WTC11 (cell line): ENCODE measurements at regions not wholly inside any gene's neighbourhood (a gene's known extent, or its start where the extent isn't known, plus 50 kb on each side); places are given as distances from the start of the nearest gene placed in this dataset.

ENCODE experiments used
- ATAC-seq: fragments of 200-7000 bp; cut with Tn5 transposase; 2 replicates; pipeline ENCODE4 v1.10.0; 2021; ENCODE audit warnings: mild to moderate bottlenecking, moderate library complexity
- CTCF ChIA-PET: fragments of 300-600 bp; sonication (Branson Sonifier 250); formaldehyde crosslinking; loops from one replicate; lab custom pipeline; 2021; ENCODE audit warnings: antibody characterized with exemption; lab: Charles Lee
- POLR2A ChIA-PET: fragments of 350-600 bp; sonication (Branson Sonifier 250); formaldehyde crosslinking; loops from one replicate; lab custom pipeline; 2021; ENCODE audit warnings: antibody characterized with exemption; lab: Charles Lee
- DNase-seq: peaks from one replicate; pipeline ENCODE4 v3.0.0; 2021; ENCODE audit warnings: low spot score
- H3K27ac Mint-ChIP-seq: 2 replicates; pipeline ENCODE4 v1.8.0; 2021; ENCODE audit warnings: mixed read lengths
- H3K27me3 Mint-ChIP-seq: 2 replicates; pipeline ENCODE4 v1.8.0; 2021; ENCODE audit warnings: low read depth, mild to moderate bottlenecking, moderate library complexity, mixed read lengths
- H3K36me3 Mint-ChIP-seq: 2 replicates; pipeline ENCODE4 v1.8.0; 2021; ENCODE audit warnings: mixed read lengths
- H3K4me1 Mint-ChIP-seq: 2 replicates; pipeline ENCODE4 v1.8.0; 2022; ENCODE audit warnings: mixed read lengths
- H3K4me3 Mint-ChIP-seq: 2 replicates; pipeline ENCODE4 v1.8.0; 2021; ENCODE audit warnings: mild to moderate bottlenecking, moderate library complexity, mixed read lengths
- H3K9me3 Mint-ChIP-seq: 2 replicates; pipeline ENCODE4 v1.8.0; 2021; ENCODE audit warnings: mixed read lengths
- CREB1 ChIP-seq: sonication (generic); formaldehyde crosslinking; IDR thresholded peaks from 2 replicates; pipeline ENCODE4 v1.8.0; 2023; ENCODE audit warnings: mild to moderate bottlenecking, missing genetic modification reagents
- ETV6 ChIP-seq: sonication (generic); formaldehyde crosslinking; IDR thresholded peaks from 2 replicates; pipeline ENCODE4 v1.8.1; 2022; ENCODE audit warnings: mild to moderate bottlenecking, missing genetic modification reagents
- GTF2I ChIP-seq: fragments of 250-450 bp; sonication (Bioruptor Pico); conservative IDR thresholded peaks from 2 replicates; pipeline ENCODE4 v1.4.0; 2021; ENCODE audit warnings: mild to moderate bottlenecking
- IRF2 ChIP-seq: sonication (generic); formaldehyde crosslinking; IDR thresholded peaks from 2 replicates; pipeline ENCODE4 v1.8.0; 2022; ENCODE audit warnings: low read depth, missing genetic modification reagents, borderline replicate concordance
- NFATC4 ChIP-seq: fragments of 250-450 bp; sonication (Bioruptor Pico); IDR thresholded peaks from 2 replicates; pipeline ENCODE4 v1.9.0; 2021; ENCODE audit warnings: mild to moderate bottlenecking
- NFE2L1 ChIP-seq: sonication (generic); formaldehyde crosslinking; IDR thresholded peaks from 2 replicates; pipeline ENCODE4 v1.8.1; 2023; ENCODE audit warnings: missing genetic modification reagents
- PRRX2 ChIP-seq: fragments of 250-450 bp; sonication (Bioruptor Pico); IDR thresholded peaks from 2 replicates; pipeline ENCODE4 v1.8.0; 2021; ENCODE audit warnings: mild to moderate bottlenecking
- SMAD4 ChIP-seq: sonication (generic); formaldehyde crosslinking; IDR thresholded peaks from 2 replicates; pipeline ENCODE4 v1.8.0; 2022; ENCODE audit warnings: mild to moderate bottlenecking, missing genetic modification reagents
- SP1 ChIP-seq: sonication (generic); formaldehyde crosslinking; conservative IDR thresholded peaks from 2 replicates; pipeline ENCODE4 v1.8.1; 2022; ENCODE audit warnings: missing genetic modification reagents
- ZNF138 ChIP-seq: sonication (generic); formaldehyde crosslinking; conservative IDR thresholded peaks from 2 replicates; pipeline ENCODE4 v1.8.1; 2022; ENCODE audit warnings: mild to moderate bottlenecking, moderate library complexity, missing genetic modification reagents
- ZNF263 ChIP-seq: sonication (generic); formaldehyde crosslinking; IDR thresholded peaks from 2 replicates; pipeline ENCODE4 v1.8.1; 2022; ENCODE audit warnings: low read depth, mild to moderate bottlenecking, moderate library complexity, missing genetic modification reagents
- ZNF317 ChIP-seq: sonication (generic); formaldehyde crosslinking; IDR thresholded peaks from 2 replicates; pipeline ENCODE4 v1.8.1; 2023; ENCODE audit warnings: low read depth, mild to moderate bottlenecking, moderate library complexity, missing genetic modification reagents, borderline replicate concordance
- ZNF396 ChIP-seq: fragments of 250-450 bp; sonication (Bioruptor Pico); IDR thresholded peaks from 2 replicates; pipeline ENCODE4 v1.8.0; 2021; ENCODE audit warnings: mild to moderate bottlenecking, moderate library complexity, borderline replicate concordance
- TF ChIP-seq, protein P1 (sequence below): sonication (generic); formaldehyde crosslinking; IDR thresholded peaks from 2 replicates; pipeline ENCODE4 v1.8.0; 2023; ENCODE audit warnings: missing genetic modification reagents
- TF ChIP-seq, protein P2 (sequence below): fragments of 250-450 bp; sonication (Bioruptor Pico); IDR thresholded peaks from 2 replicates; pipeline ENCODE4 v2.1.2; 2022; ENCODE audit warnings: mild to moderate bottlenecking, moderate library complexity
- TF ChIP-seq, protein P3 (sequence below): fragments of 250-450 bp; sonication (Bioruptor Pico); IDR thresholded peaks from 2 replicates; pipeline ENCODE4 v1.9.0; 2021; ENCODE audit warnings: moderate library complexity, mild to moderate bottlenecking, inconsistent platforms, borderline replicate concordance
- TF ChIP-seq, protein P4 (sequence below): sonication (generic); formaldehyde crosslinking; conservative IDR thresholded peaks from 2 replicates; pipeline ENCODE4 v1.8.1; 2022; ENCODE audit warnings: mild to moderate bottlenecking, missing genetic modification reagents
- TF ChIP-seq, protein P5 (sequence below): sonication (generic); formaldehyde crosslinking; IDR thresholded peaks from 2 replicates; pipeline ENCODE4 v1.8.0; 2022; ENCODE audit warnings: mild to moderate bottlenecking, missing genetic modification reagents
- TF ChIP-seq, protein P6 (sequence below): sonication (generic); formaldehyde crosslinking; IDR thresholded peaks from 2 replicates; pipeline ENCODE4 v1.8.0; 2022; ENCODE audit warnings: mild to moderate bottlenecking, missing genetic modification reagents
- TF ChIP-seq, protein P7 (sequence below): fragments of 200-600 bp; IDR thresholded peaks from 2 replicates; pipeline ENCODE4 v1.8.0; 2022; ENCODE audit warnings: antibody characterized with exemption
- TF ChIP-seq, protein P8 (sequence below): sonication (generic); formaldehyde crosslinking; IDR thresholded peaks from 2 replicates; pipeline ENCODE4 v1.8.1; 2022; ENCODE audit warnings: missing genetic modification reagents, borderline replicate concordance
- TF ChIP-seq, protein P9 (sequence below): sonication (generic); formaldehyde crosslinking; IDR thresholded peaks from 2 replicates; pipeline ENCODE4 v1.8.0; 2022; ENCODE audit warnings: mild to moderate bottlenecking, missing genetic modification reagents

DNA sequence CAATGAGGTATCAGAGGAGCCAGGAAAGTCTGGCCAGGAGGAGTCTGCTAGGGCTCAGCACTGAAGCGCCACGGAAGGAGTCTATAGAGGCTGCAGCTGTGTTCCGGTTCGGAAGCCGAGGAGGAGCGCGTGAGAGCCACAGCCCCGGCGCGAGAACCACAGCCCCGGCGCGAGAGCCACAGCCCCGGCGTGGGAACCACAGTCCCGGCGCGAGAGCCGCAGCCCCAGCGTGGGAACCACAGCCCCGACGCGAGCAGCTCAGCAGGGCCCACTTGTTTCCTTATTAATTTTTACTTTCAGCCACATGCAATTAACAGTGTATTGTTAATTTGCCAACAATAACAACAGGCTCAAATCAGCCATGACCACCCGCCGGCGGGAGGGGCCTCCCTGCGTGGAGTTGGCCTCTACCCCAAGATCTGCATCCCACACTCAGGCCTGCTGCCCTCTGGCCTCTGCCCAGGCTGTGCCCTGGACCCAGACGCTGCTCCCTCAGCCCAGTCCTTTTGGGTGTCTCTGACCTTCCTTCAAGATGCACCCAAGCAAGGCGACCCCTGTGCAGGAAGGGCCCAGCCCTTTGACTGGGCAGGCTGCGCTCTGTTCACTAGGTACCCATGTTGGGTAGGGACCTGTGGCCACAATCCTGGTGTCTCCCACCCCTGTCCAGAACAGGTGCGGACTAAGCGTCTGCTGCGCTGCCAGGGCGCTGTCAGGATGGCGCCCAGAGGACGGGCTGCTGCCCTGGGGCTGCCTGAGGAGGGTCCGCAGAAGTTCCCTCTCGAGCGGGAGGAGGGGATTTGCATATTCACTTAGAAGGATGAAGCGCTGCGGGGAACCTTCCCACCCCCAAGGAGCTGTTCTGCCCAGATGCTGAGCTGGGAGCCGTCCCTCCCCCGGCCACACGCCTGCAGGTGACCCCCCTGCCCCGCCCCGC, 113.8 kb downstream of the ADRA2C start:
- POLR2A ChIA-PET, result interaction anchor here (0.7 to 2.1 kb wide), 3 partner anchors 17 to 851 kb away, joined by 3 to 6 read pairs (median 6); no protein-coding TSS in a partner anchor
- H3K36me3 Mint-ChIP-seq, result peaks cover 10% of the 10 kb centered on the region
- peak overlapping the region; percentile 45 for H3K4me3 Mint-ChIP-seq
- CTCF ChIA-PET, result interaction anchor here (0.6 to 4.3 kb wide), 54 partner anchors 9 to 1897 kb away, joined by 3 to 115 read pairs (median 6); partner anchors contain the start of gene ADRA2C
- peak; percentile 45 for DNase-seq
- no peak overlapping the region for H3K27ac Mint-ChIP-seq
- peaks cover 17% of the 10 kb centered on the region for H3K9me3 Mint-ChIP-seq
- peaks cover 37% of the 10 kb centered on the region for H3K27me3 Mint-ChIP-seq
- ATAC-seq, result peak; percentile 71
- TF ChIP-seq SMAD4 (no peak), NFATC4 (CRISPR knock-in tag) (no peak), ZNF263 (no peak), CREB1 (CRISPR knock-in tag) (no peak), NFE2L1 (CRISPR knock-in tag) (no peak), PRRX2 (CRISPR knock-in tag) (no peak), ZNF317 (CRISPR knock-in tag) (no peak), ZNF396 (CRISPR knock-in tag) (no peak)
- TF ChIP-seq, protein P1, sequence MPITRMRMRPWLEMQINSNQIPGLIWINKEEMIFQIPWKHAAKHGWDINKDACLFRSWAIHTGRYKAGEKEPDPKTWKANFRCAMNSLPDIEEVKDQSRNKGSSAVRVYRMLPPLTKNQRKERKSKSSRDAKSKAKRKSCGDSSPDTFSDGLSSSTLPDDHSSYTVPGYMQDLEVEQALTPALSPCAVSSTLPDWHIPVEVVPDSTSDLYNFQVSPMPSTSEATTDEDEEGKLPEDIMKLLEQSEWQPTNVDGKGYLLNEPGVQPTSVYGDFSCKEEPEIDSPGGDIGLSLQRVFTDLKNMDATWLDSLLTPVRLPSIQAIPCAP (CRISPR knock-in tag), result no peak
- TF ChIP-seq, protein P2, sequence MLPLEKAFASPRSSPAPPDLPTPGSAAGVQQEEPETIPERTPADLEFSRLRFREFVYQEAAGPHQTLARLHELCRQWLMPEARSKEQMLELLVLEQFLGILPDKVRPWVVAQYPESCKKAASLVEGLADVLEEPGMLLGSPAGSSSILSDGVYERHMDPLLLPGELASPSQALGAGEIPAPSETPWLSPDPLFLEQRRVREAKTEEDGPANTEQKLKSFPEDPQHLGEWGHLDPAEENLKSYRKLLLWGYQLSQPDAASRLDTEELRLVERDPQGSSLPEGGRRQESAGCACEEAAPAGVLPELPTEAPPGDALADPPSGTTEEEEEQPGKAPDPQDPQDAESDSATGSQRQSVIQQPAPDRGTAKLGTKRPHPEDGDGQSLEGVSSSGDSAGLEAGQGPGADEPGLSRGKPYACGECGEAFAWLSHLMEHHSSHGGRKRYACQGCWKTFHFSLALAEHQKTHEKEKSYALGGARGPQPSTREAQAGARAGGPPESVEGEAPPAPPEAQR (CRISPR knock-in tag), result no peak
- TF ChIP-seq, protein P3, sequence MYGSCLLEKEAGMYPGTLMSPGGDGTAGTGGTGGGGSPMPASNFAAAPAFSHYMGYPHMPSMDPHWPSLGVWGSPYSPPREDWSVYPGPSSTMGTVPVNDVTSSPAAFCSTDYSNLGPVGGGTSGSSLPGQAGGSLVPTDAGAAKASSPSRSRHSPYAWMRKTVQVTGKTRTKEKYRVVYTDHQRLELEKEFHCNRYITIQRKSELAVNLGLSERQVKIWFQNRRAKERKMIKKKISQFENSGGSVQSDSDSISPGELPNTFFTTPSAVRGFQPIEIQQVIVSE (CRISPR knock-in tag), result no peak
- TF ChIP-seq, protein P4, sequence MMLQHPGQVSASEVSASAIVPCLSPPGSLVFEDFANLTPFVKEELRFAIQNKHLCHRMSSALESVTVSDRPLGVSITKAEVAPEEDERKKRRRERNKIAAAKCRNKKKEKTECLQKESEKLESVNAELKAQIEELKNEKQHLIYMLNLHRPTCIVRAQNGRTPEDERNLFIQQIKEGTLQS (CRISPR knock-in tag), result no peak
- TF ChIP-seq, protein P5, sequence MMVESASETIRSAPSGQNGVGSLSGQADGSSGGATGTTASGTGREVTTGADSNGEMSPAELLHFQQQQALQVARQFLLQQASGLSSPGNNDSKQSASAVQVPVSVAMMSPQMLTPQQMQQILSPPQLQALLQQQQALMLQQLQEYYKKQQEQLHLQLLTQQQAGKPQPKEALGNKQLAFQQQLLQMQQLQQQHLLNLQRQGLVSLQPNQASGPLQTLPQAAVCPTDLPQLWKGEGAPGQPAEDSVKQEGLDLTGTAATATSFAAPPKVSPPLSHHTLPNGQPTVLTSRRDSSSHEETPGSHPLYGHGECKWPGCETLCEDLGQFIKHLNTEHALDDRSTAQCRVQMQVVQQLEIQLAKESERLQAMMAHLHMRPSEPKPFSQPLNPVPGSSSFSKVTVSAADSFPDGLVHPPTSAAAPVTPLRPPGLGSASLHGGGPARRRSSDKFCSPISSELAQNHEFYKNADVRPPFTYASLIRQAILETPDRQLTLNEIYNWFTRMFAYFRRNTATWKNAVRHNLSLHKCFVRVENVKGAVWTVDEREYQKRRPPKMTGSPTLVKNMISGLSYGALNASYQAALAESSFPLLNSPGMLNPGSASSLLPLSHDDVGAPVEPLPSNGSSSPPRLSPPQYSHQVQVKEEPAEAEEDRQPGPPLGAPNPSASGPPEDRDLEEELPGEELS (CRISPR knock-in tag), result no peak
- TF ChIP-seq, protein P6, sequence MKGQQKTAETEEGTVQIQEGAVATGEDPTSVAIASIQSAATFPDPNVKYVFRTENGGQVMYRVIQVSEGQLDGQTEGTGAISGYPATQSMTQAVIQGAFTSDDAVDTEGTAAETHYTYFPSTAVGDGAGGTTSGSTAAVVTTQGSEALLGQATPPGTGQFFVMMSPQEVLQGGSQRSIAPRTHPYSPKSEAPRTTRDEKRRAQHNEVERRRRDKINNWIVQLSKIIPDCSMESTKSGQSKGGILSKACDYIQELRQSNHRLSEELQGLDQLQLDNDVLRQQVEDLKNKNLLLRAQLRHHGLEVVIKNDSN, result no peak
- peaks cover 16% of the 10 kb centered on the region for H3K4me1 Mint-ChIP-seq

DNA sequence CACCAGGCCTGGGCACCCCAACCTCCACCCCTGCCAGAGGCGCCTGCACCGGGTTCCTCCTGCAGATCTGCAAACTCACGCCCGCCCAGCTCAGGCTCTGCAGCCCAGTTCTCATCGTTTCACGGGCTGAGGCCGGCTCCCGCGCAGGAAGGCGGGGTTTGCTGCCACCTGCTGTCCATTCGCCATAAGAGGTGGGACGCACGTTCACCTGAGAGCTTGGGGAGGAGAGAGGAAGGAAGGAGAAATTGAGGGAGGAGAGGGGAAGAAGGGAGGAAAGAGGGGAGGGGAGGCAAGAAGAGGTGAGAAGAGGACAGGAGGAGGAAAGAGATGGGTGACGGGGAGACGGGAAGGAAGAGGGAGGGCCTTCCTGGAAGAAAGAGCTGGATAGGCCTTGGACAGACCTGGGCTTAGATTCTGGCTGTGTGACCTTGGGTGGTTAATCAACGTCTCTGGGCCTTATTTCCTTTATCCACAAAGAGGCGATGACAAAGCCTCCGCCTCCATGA, 114.5 kb downstream of the ADRA2C start:
- H3K27ac Mint-ChIP-seq, result no peak overlapping the region
- H3K27me3 Mint-ChIP-seq, result peaks cover 34% of the 10 kb centered on the region
- no peak for TF ChIP-seq IRF2 (CRISPR knock-in tag)
- TF ChIP-seq, protein P7, sequence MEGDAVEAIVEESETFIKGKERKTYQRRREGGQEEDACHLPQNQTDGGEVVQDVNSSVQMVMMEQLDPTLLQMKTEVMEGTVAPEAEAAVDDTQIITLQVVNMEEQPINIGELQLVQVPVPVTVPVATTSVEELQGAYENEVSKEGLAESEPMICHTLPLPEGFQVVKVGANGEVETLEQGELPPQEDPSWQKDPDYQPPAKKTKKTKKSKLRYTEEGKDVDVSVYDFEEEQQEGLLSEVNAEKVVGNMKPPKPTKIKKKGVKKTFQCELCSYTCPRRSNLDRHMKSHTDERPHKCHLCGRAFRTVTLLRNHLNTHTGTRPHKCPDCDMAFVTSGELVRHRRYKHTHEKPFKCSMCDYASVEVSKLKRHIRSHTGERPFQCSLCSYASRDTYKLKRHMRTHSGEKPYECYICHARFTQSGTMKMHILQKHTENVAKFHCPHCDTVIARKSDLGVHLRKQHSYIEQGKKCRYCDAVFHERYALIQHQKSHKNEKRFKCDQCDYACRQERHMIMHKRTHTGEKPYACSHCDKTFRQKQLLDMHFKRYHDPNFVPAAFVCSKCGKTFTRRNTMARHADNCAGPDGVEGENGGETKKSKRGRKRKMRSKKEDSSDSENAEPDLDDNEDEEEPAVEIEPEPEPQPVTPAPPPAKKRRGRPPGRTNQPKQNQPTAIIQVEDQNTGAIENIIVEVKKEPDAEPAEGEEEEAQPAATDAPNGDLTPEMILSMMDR, result peak; percentile 57
- TF ChIP-seq, protein P8, sequence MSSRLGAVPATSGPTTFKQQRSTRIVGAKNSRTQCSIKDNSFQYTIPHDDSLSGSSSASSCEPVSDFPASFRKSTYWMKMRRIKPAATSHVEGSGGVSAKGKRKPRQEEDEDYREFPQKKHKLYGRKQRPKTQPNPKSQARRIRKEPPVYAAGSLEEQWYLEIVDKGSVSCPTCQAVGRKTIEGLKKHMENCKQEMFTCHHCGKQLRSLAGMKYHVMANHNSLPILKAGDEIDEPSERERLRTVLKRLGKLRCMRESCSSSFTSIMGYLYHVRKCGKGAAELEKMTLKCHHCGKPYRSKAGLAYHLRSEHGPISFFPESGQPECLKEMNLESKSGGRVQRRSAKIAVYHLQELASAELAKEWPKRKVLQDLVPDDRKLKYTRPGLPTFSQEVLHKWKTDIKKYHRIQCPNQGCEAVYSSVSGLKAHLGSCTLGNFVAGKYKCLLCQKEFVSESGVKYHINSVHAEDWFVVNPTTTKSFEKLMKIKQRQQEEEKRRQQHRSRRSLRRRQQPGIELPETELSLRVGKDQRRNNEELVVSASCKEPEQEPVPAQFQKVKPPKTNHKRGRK, result 0 out of 2 replicates have a peak, but pooled peaks have one; percentile 15
- TF ChIP-seq, protein P9, sequence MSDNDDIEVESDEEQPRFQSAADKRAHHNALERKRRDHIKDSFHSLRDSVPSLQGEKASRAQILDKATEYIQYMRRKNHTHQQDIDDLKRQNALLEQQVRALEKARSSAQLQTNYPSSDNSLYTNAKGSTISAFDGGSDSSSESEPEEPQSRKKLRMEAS (CRISPR knock-in tag), result 0 out of 2 replicates have a peak, but pooled peaks have one; percentile 6
- TF ChIP-seq SP1 (CRISPR knock-in tag), result peak; percentile 69; the same call in 1 of the 2 replicates
- peak; percentile 61; the same call in 1 of the 2 replicates for TF ChIP-seq ETV6 (CRISPR knock-in tag)
- TF ChIP-seq ZNF138 (CRISPR knock-in tag), result 0 out of 2 replicates have a peak, but pooled peaks have one; percentile 23
- TF ChIP-seq NFE2L1 (CRISPR knock-in tag), result 0 out of 2 replicates have a peak, but pooled peaks have one; percentile 41
- TF ChIP-seq GTF2I, result 0 out of 2 replicates have a peak, but pooled peaks have one; percentile 73

More for the DNA sequence above, 114.5 kb downstream of the ADRA2C start:
- ChIA-PET CTCF (interaction anchor here (0.6 to 4.3 kb wide), 53 partner anchors 10 to 1896 kb away, joined by 3 to 115 read pairs (median 6); partner anchors contain the start of gene ADRA2C), POLR2A (interaction anchor here (0.5 to 2.1 kb wide), 4 partner anchors 18 to 852 kb away, joined by 3 to 6 read pairs (median 4); no protein-coding TSS in a partner anchor)
- Mint-ChIP-seq H3K4me3 (peak overlapping the region; percentile 45), H3K4me1 (peaks cover 16% of the 10 kb centered on the region), H3K9me3 (peaks cover 17% of the 10 kb centered on the region), H3K36me3 (peaks cover 10% of the 10 kb centered on the region)
- DNase-seq, result peak; percentile 93
- peak; percentile 93 for ATAC-seq
